LNCAP (cell line): ENCODE measurements at regions not wholly inside any gene's neighbourhood (a gene's known extent, or its start where the extent isn't known, plus 50 kb on each side); places are given as distances from the start of the nearest gene placed in this dataset.

Source experiments
- CTCF ChIP-seq: fragments of 450-650 bp; IDR thresholded peaks from 2 replicates; pipeline ENCODE4 v1.5.1; 2017; ENCODE audit warnings: mild to moderate bottlenecking

- no peak for TF ChIP-seq CTCF
These were observed 120.4 kb downstream of the NEDD1 start for GRCh38 chr12:97027482-97027881.

DNA sequence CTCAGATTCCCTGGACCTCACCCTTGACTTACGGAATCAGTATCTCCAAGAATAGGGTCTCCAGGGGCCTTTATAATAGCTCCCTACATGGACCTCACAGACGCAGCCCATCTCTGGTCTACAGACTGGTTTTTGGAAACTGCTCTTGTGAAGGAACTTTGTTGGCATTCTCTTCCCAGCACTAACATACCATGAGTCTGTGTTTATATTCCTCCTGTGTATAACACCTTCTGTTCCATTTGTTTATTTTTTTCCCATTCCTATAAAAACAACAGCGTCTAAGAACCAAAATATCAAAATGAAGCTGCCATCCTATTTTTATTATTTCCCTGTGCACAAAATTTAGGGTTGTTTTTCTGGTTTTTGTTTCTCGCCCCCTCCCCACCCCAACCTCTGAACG lies 131.1 kb downstream of the NEDD1 start:
- TF ChIP-seq CTCF, result no peak

- TF ChIP-seq CTCF, result no peak
These were observed 131.8 kb downstream of the NEDD1 start for GRCh38 chr12:97038834-97039233.

DNA sequence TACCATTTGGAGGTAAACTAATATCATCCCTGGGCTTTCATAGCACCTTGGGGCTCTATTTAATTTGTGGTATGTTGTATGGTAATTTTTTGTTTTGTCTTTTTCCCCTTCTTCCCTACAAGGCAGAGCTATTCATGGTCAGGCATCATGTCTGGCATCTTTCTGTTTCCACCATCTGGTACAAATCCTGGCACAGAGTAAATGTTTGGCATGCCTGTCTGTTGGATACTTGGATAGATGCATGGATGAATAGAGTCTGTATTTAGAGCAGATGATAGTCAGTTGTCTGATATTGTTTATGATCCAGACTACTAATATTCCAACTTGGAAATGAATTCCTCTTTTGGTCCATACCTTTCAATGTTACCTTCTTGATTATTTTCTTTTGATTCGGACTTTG lies 139.8 kb downstream of the NEDD1 start:
- no peak for TF ChIP-seq CTCF

DNA sequence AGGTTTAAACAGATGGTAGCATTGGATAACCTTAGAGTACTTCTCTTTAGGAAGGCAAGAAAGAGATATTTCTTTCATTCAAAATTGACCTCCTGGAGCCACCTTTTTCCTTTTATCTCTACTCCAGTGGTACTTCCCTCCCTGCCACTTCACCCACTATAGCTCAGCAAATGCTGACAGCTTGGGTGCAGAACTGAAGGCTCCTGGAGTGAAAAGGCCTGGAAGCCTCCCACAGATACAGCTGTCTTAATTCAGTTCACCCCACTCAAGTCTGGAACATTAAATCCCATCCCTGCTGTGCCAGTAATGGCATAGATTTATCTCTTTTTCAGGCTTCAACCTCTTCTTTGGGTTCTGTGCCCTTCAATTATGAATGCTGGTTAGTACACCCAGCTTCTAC lies 140.3 kb downstream of the NEDD1 start:
- no peak for TF ChIP-seq CTCF

GRCh38 chr12:97048421-97049035 lies 141.5 kb downstream of the NEDD1 start:
- no peak for TF ChIP-seq CTCF

DNA sequence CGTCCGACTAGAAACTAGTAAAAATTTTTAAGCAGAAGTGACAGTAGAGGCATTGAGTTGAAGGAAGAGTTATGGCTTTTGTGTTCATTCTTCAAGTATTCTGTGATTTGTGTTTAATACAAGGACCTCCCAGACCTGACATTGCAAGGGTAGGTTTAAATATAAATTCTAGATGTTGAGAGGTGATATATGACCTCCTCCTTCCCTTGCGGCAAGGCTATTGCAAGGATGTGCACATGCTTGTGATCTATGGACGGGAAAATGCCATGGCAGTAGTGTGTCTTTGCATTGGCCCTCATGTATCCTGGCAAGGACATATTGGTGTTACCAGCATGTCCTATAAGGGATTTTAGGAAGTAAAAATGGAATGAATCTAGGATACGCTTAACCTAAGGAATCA lies 143.5 kb downstream of the NEDD1 start:
- TF ChIP-seq CTCF, result no peak

DNA sequence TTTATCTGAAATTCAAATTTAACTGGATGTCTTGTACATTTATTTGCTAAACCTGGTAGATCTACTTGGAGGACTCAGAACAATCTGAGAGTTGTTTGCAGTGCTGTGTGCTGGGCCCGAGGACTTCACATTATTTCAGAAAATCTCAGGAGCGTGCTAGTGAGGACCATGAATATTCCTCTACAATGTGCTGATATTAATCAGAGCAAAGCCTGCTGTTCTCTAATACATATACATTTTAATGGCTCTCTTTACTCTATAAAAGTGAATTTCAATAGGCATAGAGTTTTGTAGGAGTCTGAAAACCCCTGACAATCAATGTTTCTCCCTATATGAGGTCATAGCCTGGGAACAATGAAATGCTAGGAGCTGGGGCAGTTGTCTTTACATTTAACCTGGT lies 144.3 kb downstream of the NEDD1 start:
- no peak for TF ChIP-seq CTCF
